HG03571 (cell line): ENCODE measurements at regions not wholly inside any gene's neighbourhood (a gene's known extent, or its start where the extent isn't known, plus 50 kb on each side); places are given as distances from the start of the nearest gene placed in this dataset.
"Not testable (repeated sequence)": the region's sequence is repeated elsewhere in the genome, so short reads cannot be mapped to it uniquely, and the experiment has no call there.

ENCODE experiments used
- ATAC-seq: cut with Tn5 transposase; IDR thresholded peaks from one replicate; pipeline ENCODE4 v1.9.1; 2021; ENCODE audit not compliant: unreplicated experiment

DNA sequence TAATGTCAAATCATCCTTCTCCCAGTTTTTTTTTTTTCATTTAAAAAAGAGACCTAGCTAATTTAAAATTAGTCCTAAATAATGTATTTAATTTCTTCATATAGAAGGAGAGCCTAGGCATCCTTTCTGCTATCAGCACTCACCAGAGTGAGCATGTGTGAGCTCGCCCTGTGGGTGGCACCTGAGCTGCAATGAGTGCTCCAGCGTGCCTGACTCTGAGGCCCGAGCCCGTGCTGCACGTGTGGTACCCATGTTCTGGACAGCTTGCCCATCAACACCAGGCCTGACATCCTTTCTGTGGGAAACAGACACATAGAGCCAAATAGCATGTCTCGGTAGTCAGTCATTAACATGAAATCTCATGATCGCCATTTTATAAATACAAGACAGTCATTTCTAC is 381.4 kb downstream of the DTWD2 start:
- ATAC-seq = no peak

DNA sequence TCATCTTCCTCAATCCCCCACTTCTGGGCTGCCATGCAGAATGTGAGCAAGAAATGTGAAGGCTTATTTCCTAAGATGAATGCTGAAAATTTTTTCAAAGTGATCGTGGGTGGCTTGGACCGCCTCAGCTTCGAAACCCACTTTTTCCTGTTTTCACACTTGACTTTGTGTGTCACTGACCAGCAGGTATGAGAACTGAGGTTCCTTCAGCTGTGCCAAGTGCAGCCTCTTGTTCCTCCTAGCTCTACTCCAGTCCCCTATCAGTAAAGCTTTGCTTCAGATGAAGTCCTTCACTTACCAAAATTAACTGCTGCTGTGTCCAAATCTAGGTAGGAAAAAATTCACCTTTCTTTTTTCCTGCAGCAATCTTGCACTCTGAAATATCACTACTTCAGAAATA is 382.6 kb downstream of the DTWD2 start:
- no peak for ATAC-seq

- no peak for ATAC-seq
Measured at GRCh38 chr5:118604106-118604505, 384.2 kb downstream of the DTWD2 start.

- no peak for ATAC-seq
Measured at GRCh38 chr5:118603278-118603677, 385.1 kb downstream of the DTWD2 start.

DNA sequence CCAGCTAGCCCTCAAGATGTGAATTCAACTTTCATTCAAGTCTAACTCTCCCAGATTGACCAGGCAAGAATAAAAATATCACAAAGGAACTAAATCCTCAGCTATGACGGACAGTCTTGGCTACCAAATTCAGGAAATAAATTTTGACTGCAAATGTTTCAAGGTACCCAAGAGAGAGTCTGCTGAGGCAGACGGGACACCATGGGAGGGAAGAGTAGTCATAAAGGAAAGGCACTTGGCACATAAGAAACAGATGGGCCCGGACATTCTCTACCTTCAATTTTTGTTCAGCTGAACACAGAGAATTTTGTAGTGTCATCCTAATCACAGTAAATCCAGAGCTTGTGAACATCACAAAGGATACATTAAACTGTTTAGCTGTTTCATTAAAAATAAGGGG is 390.0 kb downstream of the DTWD2 start:
- no peak for ATAC-seq

- no peak for ATAC-seq
Measured at GRCh38 chr5:118597543-118597942, 390.8 kb downstream of the DTWD2 start.

DNA sequence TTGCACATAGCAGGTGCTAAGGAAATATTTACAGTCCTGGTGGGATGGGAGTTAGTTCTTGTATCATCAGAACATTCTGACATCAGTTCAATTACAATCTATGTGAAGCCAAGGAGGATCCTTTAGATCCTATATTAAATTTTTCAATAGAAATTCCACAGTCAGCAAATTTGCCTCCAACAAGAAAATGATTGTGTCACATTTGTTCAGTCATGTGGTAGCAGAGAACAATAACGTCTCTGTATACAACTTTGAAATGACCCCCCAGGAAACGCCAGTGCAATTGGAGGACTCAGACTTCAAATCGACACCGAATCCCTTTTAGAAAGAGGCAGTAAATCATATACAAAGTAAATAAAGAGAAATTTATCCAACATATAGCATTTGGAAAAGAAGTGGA is 392.1 kb downstream of the DTWD2 start:
- ATAC-seq = no peak

- no peak for ATAC-seq
Measured at GRCh38 chr5:118593003-118593328, 395.4 kb downstream of the DTWD2 start.

GRCh38 chr5:118592229-118593002 is 395.9 kb downstream of the DTWD2 start:
- no peak for ATAC-seq

DNA sequence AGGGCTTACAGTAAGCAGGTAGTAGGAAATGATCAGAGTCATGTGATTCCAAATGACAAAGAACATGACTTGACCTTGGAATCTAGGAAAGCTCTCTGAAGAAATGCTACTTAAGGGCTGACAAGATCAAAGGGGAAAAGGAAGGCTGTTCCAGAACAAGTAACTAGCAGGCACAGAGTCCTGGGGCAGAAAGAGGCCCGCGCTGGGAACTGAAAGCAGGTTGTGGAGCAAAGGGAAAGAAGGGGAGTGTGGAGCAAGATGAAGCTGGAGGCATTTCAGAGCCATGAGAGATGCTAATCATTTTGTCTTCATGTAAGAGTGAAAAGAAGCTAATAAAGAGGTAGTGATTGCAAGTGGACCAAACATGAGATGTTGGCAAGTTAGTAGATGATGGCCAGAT is 397.5 kb downstream of the DTWD2 start:
- no peak for ATAC-seq

GRCh38 chr5:118580949-118581348 is 407.4 kb downstream of the DTWD2 start:
- ATAC-seq = no peak

DNA sequence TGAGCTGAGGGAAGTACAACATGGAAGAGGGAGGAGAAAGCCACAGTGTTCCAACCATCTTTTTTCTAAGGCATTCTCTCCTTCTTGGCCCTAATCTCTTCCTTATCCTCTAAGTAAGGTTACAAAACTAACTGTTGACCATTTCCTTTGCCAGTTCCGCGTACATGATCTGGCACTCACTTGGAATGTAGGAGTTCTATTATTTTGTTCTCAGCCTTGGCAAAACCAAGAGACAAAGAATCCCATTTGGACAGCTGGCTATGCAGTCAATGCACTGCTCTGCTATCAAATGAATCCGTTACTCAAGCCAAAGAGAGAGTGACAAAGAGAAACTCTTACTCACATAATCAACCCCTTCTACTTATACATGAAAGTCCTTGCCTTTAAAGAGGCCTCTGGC is 410.3 kb downstream of the DTWD2 start:
- ATAC-seq = no peak

DNA sequence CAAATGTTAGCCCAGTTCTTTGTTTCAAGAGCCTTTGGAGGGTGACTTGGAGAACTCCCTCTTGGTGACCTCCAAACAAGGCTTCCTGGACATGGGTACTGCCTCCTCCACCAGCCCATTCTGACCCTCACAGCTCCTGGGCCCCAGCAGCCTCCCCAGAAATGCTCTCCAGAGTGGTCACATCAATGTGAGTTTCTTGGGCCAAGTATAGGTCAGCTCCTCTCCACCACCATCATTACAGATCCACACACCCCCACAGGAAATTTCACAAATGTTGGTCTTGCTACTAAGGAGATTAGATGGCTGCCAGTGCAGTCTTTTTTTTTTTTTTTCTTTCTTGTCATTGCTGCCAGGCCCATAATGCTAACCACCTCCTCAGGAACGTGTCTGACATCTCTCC is 410.7 kb downstream of the DTWD2 start:
- no peak for ATAC-seq

DNA sequence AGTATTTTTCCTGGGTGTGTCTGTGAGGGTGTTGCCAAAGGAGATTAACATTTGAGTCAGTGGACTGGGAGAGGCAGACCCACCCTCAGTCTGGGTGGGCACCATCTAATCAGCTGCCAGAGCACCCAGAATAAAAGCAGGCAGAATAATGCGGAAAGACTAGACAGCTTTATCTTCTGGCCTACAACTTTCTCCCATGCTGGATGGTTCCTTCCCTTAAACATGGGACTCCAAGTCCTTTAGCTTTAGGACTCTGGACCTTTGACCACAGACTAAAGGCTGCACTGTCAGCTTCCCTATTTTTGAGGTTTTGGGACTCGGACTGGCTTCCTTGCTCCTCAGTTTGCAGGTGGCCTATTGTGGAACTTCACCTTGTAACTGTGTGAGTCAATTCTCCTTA is 418.1 kb downstream of the DTWD2 start:
- ATAC-seq = not testable (repeated sequence)

DNA sequence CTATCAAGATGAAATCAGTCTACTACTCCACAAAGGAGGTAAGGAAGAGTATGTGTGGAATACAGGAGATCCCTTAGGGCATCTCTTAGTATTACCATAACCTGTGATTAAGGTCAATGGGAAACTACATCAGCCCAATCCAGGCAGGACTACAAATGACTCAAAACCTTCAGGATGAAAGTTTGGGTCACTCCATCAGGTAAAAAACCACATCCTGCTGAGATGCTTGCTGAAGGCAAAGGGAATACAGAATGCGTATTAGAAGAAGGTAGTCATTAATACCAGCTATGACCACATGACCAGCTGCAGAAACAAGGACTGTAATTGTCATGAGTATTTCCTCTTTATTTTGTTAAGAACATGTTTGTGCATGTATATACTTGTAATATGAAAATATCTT is 418.8 kb downstream of the DTWD2 start:
- not testable (repeated sequence) for ATAC-seq

GRCh38 chr5:118565335-118565971 is 422.9 kb downstream of the DTWD2 start:
- no peak for ATAC-seq

GRCh38 chr5:118561971-118562370 is 426.4 kb downstream of the DTWD2 start:
- ATAC-seq = no peak

GRCh38 chr5:118561235-118561634 is 427.1 kb downstream of the DTWD2 start:
- no peak for ATAC-seq

- ATAC-seq = no peak
Measured at GRCh38 chr5:118558871-118559270, 429.5 kb downstream of the DTWD2 start.

DNA sequence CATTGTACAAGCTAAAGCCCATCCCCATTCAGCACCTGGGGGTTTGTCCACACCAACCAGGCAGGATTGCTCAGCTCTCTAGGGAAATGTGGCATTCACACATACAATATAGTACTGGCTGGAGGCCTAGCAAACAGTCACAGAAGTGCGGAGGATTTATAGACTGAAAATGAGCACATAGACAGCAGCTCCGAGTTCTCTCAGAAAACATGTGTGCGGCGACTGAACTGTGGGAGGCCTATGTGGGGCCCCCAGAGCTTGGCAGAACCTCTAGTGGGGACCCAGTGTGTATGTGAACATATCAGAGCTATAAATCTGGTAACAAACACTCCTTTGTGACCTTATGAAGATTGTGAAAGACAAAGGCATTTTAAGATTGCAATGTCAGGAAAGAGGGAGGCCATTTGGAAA is 431.1 kb downstream of the DTWD2 start:
- no peak for ATAC-seq

- ATAC-seq = no peak
Measured at GRCh38 chr5:118556792-118557191, 431.6 kb downstream of the DTWD2 start.

GRCh38 chr5:118555727-118556126 is 432.6 kb downstream of the DTWD2 start:
- ATAC-seq = no peak

GRCh38 chr5:118554981-118555380 is 433.4 kb downstream of the DTWD2 start:
- no peak for ATAC-seq
